C4-2B (cell line): ENCODE measurements at regions not wholly inside any gene's neighbourhood (a gene's known extent, or its start where the extent isn't known, plus 50 kb on each side); places are given as distances from the start of the nearest gene placed in this dataset.

Source experiments
- CTCF ChIP-seq: fragments of 450-650 bp; conservative IDR thresholded peaks from 2 replicates; pipeline ENCODE4 v1.5.1; 2017; ENCODE audit warnings: mild to moderate bottlenecking
- ZFX ChIP-seq: fragments of 450-650 bp; IDR thresholded peaks from 2 replicates; pipeline ENCODE4 v1.6.1; 2017

- TF ChIP-seq CTCF (no peak), ZFX (no peak)
Observed at GRCh38 chr18:72174972-72175649, 369.0 kb downstream of the CBLN2 start.
